T-helper 2 cell (primary cell): ENCODE measurements at regions not wholly inside any gene's neighbourhood (a gene's known extent, or its start where the extent isn't known, plus 50 kb on each side); places are given as distances from the start of the nearest gene placed in this dataset.

Experiments used
- DNase-seq, 5 experiments: peaks; one replicate each; pipeline versions ENCODE4 v3.0.0 to v3.0.0-alpha.2; 2012 to 2022

- DNase-seq: no peak
These were observed 628.6 kb upstream of the KIRREL3 start for GRCh38 chr11:127629200-127629599.

DNA sequence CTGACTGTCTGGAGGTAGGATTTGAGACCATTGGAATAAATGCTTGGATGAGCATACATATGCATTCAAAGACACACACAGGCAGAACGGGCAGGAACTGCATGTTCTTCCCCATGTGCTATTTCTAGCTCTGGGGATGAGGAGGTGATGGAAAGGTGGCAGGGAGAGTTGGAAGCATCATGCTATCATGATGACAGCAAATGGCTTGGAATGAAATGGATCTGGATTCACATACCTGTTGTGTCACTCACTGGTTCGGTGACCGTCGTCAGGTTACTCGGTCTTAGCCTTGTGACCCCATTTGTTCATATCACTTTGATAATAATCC lies 627.9 kb upstream of the KIRREL3 start:
- no peak for DNase-seq

- DNase-seq: no peak
These were observed 627.3 kb upstream of the KIRREL3 start for GRCh38 chr11:127627629-127628457.

DNA sequence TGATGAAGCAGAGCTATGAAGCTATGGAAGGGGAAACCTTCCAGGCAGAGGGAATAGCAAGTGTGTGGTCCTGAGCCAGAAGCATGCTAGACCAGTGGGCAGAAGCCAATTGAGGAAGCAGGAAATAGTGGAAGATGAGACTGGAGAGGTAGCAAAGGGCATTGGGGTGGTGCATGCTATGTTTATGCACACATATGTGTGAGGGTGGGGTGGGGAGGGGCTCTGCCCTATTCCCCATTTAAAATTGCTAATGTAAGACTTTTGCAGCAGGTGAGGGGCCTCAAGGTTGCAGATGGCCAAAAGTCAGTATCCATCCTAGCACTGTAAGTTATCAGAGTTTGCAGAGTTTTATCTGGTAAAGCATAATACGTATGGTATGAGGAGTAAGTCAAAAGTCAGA lies 626.6 kb upstream of the KIRREL3 start:
- DNase-seq: no peak

DNA sequence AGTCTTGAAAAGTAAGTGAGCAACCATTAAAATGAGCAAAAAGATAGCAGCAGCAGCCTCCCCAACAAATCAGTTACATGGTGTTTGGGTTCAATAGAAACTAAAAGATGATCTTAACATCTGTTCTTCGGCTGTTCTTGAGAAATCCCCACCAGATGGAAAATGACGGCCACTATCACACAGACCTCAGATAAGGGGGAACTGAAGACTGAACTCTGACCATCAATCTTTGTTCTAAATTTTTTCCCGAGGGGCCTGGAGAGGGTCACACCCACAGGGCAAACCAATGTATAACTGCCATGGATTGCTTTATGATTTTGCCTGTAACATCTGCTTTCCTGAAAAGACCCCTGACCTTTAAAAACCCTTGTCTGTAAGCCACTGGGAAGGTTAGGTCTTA lies 624.8 kb upstream of the KIRREL3 start:
- no peak for DNase-seq

GRCh38 chr11:127624306-127624856 lies 623.8 kb upstream of the KIRREL3 start:
- no peak for DNase-seq

GRCh38 chr11:127622686-127623085 lies 622.1 kb upstream of the KIRREL3 start:
- DNase-seq: no peak

- DNase-seq: no peak
These were observed 620.1 kb upstream of the KIRREL3 start for GRCh38 chr11:127620671-127621070.

- no peak for DNase-seq
These were observed 619.4 kb upstream of the KIRREL3 start for GRCh38 chr11:127619946-127620345.

DNA sequence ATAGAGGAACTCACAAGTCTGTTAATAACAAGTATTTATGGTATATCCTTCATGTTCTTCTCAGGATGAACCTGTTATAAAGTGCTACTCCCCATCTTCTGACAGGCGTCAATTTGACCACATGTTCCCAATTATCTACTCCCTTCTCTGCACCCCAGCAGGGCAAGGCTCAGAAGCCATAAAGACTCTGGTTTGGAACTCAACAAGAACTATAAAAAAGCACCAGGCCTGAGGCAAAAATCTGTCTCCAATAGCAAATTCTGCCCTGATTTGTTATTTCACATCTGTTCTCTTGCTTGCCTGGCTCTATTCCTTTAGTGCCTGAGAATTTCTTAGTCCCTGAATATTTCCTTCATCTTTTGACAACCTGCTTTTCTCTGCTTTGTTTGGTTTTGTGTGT lies 618.2 kb upstream of the KIRREL3 start:
- no peak for DNase-seq

- no peak for DNase-seq
These were observed 615.6 kb upstream of the KIRREL3 start for GRCh38 chr11:127616158-127616557.

GRCh38 chr11:127612607-127613006 lies 612.0 kb upstream of the KIRREL3 start:
- DNase-seq: no peak

DNA sequence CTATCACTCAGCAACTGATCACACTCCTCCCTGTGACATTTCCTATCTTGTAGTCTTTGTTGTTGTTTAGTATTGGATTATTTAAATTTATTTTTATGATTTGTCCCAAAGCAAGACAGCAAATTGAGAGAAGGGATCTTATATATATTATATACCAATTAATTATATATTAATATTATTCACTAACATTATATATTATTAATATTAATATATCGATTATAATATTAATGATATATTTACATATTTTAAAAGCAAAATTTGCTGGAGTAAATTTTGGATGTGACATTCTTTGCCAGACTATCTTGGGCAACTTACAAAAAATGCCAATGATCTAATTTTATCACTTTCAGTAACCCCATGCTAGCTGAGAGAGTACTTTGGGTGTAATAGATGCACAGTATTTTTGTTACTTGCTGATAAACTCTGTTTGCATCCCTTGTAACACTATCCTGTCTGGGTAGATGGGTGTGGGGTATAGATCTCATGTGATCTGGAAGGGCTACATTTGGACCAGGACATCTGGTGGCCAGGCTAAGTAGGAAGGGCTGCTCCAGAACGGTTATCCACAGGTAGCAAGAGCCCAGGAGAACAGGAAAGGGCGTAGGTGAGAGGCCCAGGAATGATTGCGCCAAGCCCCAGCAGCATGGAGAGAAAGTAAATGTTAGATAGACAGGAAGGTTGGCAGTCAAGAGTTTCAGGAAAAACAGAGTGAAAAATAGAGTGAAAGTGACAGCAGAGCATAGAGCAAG lies 608.6 kb upstream of the KIRREL3 start:
- DNase-seq: no peak

DNA sequence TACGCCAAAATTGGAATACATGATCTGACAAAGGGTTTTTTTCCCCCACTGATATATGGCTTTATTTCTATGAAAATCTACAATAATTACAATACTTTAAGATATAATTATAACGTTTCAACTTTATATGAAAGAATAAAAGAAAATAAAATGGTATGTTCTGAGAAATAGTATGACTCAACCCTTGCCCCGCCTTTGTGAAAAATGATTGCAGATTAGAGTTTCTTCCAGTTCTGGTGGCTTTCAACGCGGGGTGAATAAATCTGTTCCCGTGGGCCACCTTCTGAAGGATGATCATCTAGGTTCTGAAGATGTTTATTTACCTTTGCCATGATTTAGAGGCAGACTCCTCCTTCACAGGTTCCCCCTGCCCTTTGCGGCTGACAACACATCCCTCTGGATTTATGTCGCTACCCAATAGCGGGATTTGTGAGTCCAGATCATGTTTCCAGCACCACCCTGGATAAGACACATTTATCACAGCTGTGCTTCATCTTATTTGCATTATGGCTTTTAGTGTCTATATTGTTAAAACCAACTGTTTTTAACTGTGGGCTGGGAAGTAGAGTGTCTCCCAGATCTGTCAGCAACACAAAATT lies 607.0 kb upstream of the KIRREL3 start:
- DNase-seq: no peak

DNA sequence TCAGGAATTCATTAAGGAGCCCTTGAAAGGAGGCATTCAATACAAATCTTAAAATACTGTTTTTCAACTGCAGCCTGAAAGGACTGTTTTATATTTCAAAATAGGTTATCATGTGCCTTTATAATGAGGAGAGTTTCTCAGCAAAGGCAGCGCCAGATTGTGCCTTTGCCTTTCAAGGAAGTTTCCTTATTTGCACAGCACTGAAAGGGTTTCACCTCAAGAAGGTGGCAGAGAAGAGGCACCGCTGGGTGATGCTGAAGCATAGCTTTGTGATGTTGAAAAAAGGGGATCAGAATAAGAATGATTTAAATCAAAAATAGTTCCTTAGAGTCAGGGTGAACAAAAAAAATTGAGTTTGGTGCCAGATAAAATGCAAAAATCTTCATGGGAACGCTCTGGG lies 601.0 kb upstream of the KIRREL3 start:
- DNase-seq: no peak

- DNase-seq: no peak
These were observed 600.1 kb upstream of the KIRREL3 start for GRCh38 chr11:127600674-127601073.

DNA sequence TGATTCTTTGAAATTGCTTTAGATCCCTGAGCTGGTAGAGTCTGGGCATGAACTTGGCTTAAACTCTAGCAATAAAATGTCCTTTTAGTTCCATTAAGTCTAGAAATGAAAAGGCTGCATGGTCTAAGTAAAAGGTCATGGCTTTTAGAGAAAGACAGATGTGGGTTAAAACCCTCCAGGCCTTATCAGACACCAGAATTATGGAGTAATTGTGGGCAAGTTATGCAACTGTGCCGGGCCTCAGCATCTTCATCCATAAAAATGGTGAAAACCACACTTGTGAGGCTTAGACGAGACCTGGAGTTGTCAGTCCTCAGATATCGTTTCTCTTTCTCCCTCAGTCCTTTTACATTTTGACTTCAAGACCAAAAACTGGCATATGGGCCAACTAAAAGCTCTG lies 597.9 kb upstream of the KIRREL3 start:
- DNase-seq: no peak

DNA sequence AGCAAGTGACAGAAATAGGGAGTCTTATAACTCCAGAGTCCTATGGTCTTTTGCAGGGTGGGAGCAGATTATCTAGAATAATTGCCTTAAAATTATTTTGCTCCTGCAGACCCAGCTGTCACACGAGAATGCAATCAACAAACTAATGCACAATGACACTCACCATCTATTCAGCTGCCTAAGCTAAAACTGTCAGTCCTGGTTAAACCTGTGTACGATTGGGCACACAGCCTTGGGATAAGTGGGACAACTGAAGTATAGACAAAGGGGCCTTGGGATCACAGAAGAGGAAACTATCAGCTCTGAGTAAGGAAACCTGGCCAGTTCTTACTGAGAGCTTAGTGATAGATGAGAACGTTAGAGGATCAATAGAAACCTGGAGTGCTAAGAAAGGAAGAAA lies 595.9 kb upstream of the KIRREL3 start:
- DNase-seq: no peak

DNA sequence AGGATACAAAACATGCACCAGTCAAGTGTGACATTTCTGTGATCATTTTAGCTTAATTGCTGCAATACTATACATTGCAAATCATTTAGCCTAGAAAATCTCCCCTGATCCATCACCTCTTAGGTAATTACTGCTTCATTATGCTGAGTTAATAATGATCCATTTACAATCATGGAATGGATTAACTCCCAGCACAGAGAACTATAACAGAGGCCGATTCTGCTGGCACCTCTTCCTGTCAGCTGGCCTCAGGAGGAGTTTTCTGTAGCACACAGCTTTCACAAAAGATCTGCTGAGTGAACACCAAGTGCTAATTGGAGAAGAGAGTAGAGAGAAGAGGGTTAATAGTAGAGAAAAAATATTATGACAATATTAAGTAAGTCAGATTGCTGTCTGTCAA lies 591.8 kb upstream of the KIRREL3 start:
- no peak for DNase-seq

- no peak for DNase-seq
These were observed 589.7 kb upstream of the KIRREL3 start for GRCh38 chr11:127590314-127590713.

- DNase-seq: no peak
These were observed 587.9 kb upstream of the KIRREL3 start for GRCh38 chr11:127588431-127588830.

DNA sequence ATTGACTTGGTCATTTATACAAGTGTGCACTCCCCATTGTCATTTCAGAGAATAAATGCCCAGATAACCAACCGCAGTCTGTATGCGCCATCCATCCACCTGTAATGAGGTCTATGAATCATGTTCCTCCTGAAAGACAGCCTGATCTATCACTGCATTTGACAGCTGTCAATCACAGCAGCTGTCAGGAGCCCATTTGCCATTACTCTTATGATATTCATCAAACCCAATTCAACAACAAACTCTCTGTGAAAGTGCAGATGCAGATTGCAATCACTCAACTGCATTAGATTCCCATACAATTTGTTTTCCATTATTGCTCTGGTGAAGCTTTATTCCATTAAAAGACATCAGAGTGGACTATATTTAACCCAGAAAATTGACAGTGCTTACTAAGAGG lies 586.9 kb upstream of the KIRREL3 start:
- no peak for DNase-seq

- no peak for DNase-seq
These were observed 575.6 kb upstream of the KIRREL3 start for GRCh38 chr11:127576210-127576609.

- DNase-seq: no peak
These were observed 573.9 kb upstream of the KIRREL3 start for GRCh38 chr11:127574478-127574877.
